ENCODE measurements at regions not wholly inside any gene's neighbourhood (a gene's known extent, or its start where the extent isn't known, plus 50 kb on each side); places are given as distances from the start of the nearest gene placed in this dataset.

DNA sequence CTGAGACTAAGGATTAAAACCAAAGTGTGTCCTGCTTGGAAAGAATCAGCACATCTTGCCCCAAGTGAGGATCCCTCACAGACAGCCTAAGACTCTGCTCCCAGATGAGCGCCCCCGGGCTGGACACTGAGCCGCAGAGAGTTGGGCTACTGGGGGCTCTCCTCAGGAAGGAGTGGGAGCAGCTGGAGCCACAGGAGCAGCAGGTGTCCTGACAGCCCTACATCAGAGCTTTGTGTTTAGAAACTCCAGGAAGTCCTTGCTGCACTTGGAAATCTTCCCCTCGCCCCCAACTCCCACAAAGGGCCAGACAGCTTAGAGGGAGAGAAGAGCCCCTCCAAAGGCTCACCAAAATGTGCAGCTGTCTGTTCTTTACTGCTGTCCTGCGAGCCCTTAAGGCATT lies 172.2 kb downstream of the HERPUD2 start:
- TF ChIP-seq, protein P1, sequence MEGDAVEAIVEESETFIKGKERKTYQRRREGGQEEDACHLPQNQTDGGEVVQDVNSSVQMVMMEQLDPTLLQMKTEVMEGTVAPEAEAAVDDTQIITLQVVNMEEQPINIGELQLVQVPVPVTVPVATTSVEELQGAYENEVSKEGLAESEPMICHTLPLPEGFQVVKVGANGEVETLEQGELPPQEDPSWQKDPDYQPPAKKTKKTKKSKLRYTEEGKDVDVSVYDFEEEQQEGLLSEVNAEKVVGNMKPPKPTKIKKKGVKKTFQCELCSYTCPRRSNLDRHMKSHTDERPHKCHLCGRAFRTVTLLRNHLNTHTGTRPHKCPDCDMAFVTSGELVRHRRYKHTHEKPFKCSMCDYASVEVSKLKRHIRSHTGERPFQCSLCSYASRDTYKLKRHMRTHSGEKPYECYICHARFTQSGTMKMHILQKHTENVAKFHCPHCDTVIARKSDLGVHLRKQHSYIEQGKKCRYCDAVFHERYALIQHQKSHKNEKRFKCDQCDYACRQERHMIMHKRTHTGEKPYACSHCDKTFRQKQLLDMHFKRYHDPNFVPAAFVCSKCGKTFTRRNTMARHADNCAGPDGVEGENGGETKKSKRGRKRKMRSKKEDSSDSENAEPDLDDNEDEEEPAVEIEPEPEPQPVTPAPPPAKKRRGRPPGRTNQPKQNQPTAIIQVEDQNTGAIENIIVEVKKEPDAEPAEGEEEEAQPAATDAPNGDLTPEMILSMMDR (conservative IDR thresholded peaks at IDR 0.05 in 1 of 2, IDR thresholded peaks at IDR 0.05 in 1 of 2; ENCODE audit: extremely low read depth in 1 of 2, insufficient read depth in 1 of 2, low read depth in 1 of 2, low read length in 2 of 2) = no peak
- no peak for TF ChIP-seq EZH2 (IDR thresholded peaks at IDR 0.05; ENCODE audit: borderline replicate concordance, low read length)

All from mammary epithelial cell (primary cell).